H9 (cell line): ENCODE measurements at regions not wholly inside any gene's neighbourhood (a gene's known extent, or its start where the extent isn't known, plus 50 kb on each side); places are given as distances from the start of the nearest gene placed in this dataset.
A peak's percentile ranks its signal among the peaks of the same experiment; 100 is the strongest.

Experiments
- DNase-seq: peaks from one replicate; pipeline ENCODE4 v3.0.0-alpha.2; 2017
- H2AFZ ChIP-seq: one replicate; pipeline ENCODE4 v1.6.1; 2013; ENCODE audit warnings: mild to moderate bottlenecking, low read length, control low read depth, moderate library complexity
- H2AK5ac ChIP-seq: 2 replicates; pipeline ENCODE4 v1.6.1; 2013; ENCODE audit warnings: low read length, control low read depth, mixed read lengths; ENCODE audit not compliant: insufficient read length
- H2BK120ac ChIP-seq: one replicate; pipeline ENCODE4 v1.6.1; 2013; ENCODE audit warnings: low read depth, mild to moderate bottlenecking, low read length, control low read depth, inconsistent platforms; ENCODE audit not compliant: poor library complexity, severe bottlenecking
- H2BK12ac ChIP-seq: 2 replicates; pipeline ENCODE4 v1.6.1; 2013; ENCODE audit warnings: low read length, control low read depth, mixed read lengths, low read depth; ENCODE audit not compliant: insufficient read length
- H2BK15ac ChIP-seq: 2 replicates; pipeline ENCODE4 v1.6.1; 2013; ENCODE audit warnings: low read depth, low read length, control low read depth
- H2BK20ac ChIP-seq: one replicate; pipeline ENCODE4 v1.6.1; 2013; ENCODE audit warnings: low read depth, mild to moderate bottlenecking, low read length, control low read depth, inconsistent platforms; ENCODE audit not compliant: poor library complexity, severe bottlenecking
- H2BK5ac ChIP-seq: 2 replicates; pipeline ENCODE4 v1.6.1; 2013; ENCODE audit warnings: low read length, control low read depth, mixed read lengths; ENCODE audit not compliant: insufficient read length
- H3K14ac ChIP-seq: 2 replicates; pipeline ENCODE4 v1.6.1; 2013; ENCODE audit warnings: low read length, control low read depth; ENCODE audit not compliant: insufficient read depth
- H3K18ac ChIP-seq: 2 replicates; pipeline ENCODE4 v1.6.1; 2013; ENCODE audit warnings: low read depth, mild to moderate bottlenecking, mixed read lengths, low read length, control low read depth; ENCODE audit not compliant: insufficient read length
- H3K23ac ChIP-seq: 2 replicates; pipeline ENCODE4 v1.6.1; 2013; ENCODE audit warnings: low read length, control low read depth, mixed read lengths, low read depth; ENCODE audit not compliant: insufficient read length
- H3K23me2 ChIP-seq: 2 replicates; pipeline ENCODE4 v1.6.1; 2013; ENCODE audit warnings: low read depth, mild to moderate bottlenecking, mixed read lengths, low read length, control low read depth; ENCODE audit not compliant: insufficient read length, poor library complexity, severe bottlenecking
- H3K27ac ChIP-seq: 2 replicates; pipeline ENCODE4 v1.5.1; 2013; ENCODE audit warnings: low read length, control low read depth, mixed read lengths, low read depth; ENCODE audit not compliant: insufficient read length
- H3K27me3 ChIP-seq: 2 replicates; pipeline ENCODE4 v1.6.1; 2013; ENCODE audit warnings: low read length, control low read depth, inconsistent platforms; ENCODE audit not compliant: insufficient read depth
- H3K4ac ChIP-seq: 2 replicates; pipeline ENCODE4 v1.6.1; 2013; ENCODE audit warnings: low read depth, mild to moderate bottlenecking, control low read depth, inconsistent platforms, low read length, moderate library complexity
- H3K4me1 ChIP-seq: 2 replicates; pipeline ENCODE4 v1.6.1; 2013; ENCODE audit warnings: low read length, control low read depth, inconsistent platforms; ENCODE audit not compliant: insufficient read depth
- H3K4me2 ChIP-seq: 2 replicates; pipeline ENCODE4 v1.6.1; 2013; ENCODE audit warnings: low read length, control low read depth, mixed read lengths; ENCODE audit not compliant: insufficient read length, insufficient read depth
- H3K56ac ChIP-seq: 2 replicates; pipeline ENCODE4 v1.6.1; 2013; ENCODE audit warnings: low read depth, mild to moderate bottlenecking, mixed read lengths, low read length, control low read depth; ENCODE audit not compliant: insufficient read length
- H3K79me1 ChIP-seq: 2 replicates; pipeline ENCODE4 v1.6.1; 2013; ENCODE audit warnings: low read depth, mild to moderate bottlenecking, moderate library complexity, low read length, control low read depth, inconsistent platforms; ENCODE audit not compliant: insufficient read depth, poor library complexity, severe bottlenecking
- H3K79me2 ChIP-seq: 2 replicates; pipeline ENCODE4 v1.6.1; 2013; ENCODE audit warnings: low read length, control low read depth, inconsistent platforms; ENCODE audit not compliant: insufficient read depth
- H3K9ac ChIP-seq: 2 replicates; pipeline ENCODE4 v1.6.1; 2013; ENCODE audit warnings: low read length, control low read depth, mixed read lengths; ENCODE audit not compliant: insufficient read length; ENCODE audit errors: extremely low read depth
- H3K9me3 ChIP-seq: one replicate; pipeline ENCODE4 v1.6.1; 2013; ENCODE audit warnings: low read depth, low read length, inconsistent platforms; ENCODE audit not compliant: control insufficient read depth
- H3T11ph ChIP-seq: one replicate; pipeline ENCODE4 v1.6.1; 2013; ENCODE audit warnings: mild to moderate bottlenecking, low read length, control low read depth, inconsistent platforms
- H4K20me1 ChIP-seq: one replicate; pipeline ENCODE4 v1.6.1; 2013; ENCODE audit not compliant: control insufficient read depth, insufficient read length, insufficient read depth
- H4K5ac ChIP-seq: 2 replicates; pipeline ENCODE4 v1.6.1; 2013; ENCODE audit warnings: low read depth, mild to moderate bottlenecking, mixed read lengths, low read length, control low read depth; ENCODE audit not compliant: insufficient read length
- H4K8ac ChIP-seq: replicated peaks from 2 replicates; pipeline ENCODE4 v1.6.1; 2013; ENCODE audit warnings: low read length, control low read depth, mixed read lengths, low read depth; ENCODE audit not compliant: insufficient read length
- H4K91ac ChIP-seq: 2 replicates; pipeline ENCODE4 v1.6.1; 2013; ENCODE audit warnings: low read depth, mild to moderate bottlenecking, moderate library complexity, mixed read lengths, low read length, control low read depth; ENCODE audit not compliant: insufficient read length
- H3K27ac Mint-ChIP-seq, 3 experiments: 2 replicates in 2 of 3; 3 replicates in 1 of 3; pipeline ENCODE4 v1.8.0; 2020 to 2021; ENCODE audit warnings: mixed read lengths in 3 of 3, mild to moderate bottlenecking in 1 of 3, moderate library complexity in 1 of 3
- H3K27me3 Mint-ChIP-seq: 2 replicates; pipeline ENCODE4 v1.8.0; 2021; ENCODE audit warnings: low read depth, mild to moderate bottlenecking, moderate library complexity, mixed read lengths
- H3K36me3 Mint-ChIP-seq, 3 experiments: 2 replicates in 2 of 3; 3 replicates in 1 of 3; pipeline ENCODE4 v1.8.0; 2020 to 2021; ENCODE audit warnings: low read depth in 3 of 3, mixed read lengths in 3 of 3; ENCODE audit not compliant: insufficient read depth in 1 of 3
- H3K4me1 Mint-ChIP-seq, 2 experiments: 2 replicates each; pipeline ENCODE4 v1.8.0; 2020; ENCODE audit warnings: mixed read lengths in 2 of 2
- H3K4me3 Mint-ChIP-seq, 2 experiments: 2 replicates in 1 of 2; 3 replicates in 1 of 2; pipeline ENCODE4 v1.8.0; 2020 to 2021; ENCODE audit warnings: mild to moderate bottlenecking in 2 of 2, mixed read lengths in 2 of 2, moderate library complexity in 1 of 2
- H3K9me3 Mint-ChIP-seq, 2 experiments: 2 replicates in 1 of 2; 3 replicates in 1 of 2; pipeline ENCODE4 v1.8.0; 2020; ENCODE audit warnings: mild to moderate bottlenecking in 2 of 2, mixed read lengths in 2 of 2, moderate library complexity in 1 of 2
- WGBS: extraction: QIAGEN DNeasy Blood & Tissue Kit; methylation state at CpG from one replicate; pipeline ENCODE4 v1.1.7; 2013; ENCODE audit warnings: missing lambda C conversion rate, low lambda C conversion rate, mixed read lengths; ENCODE audit not compliant: insufficient read length; ENCODE audit errors: extremely low coverage; 5-methylcytosine and 5-hydroxymethylcytosine counted together
- TF ChIP-seq, protein P1 (sequence below): fragments of 200-600 bp; sonication (generic); conservative IDR thresholded peaks from 3 replicates; pipeline ENCODE4 v1.8.0; 2021; ENCODE audit warnings: antibody characterized with exemption, mild to moderate bottlenecking

GRCh38 chr1:103259982-103260381 is 151.7 kb upstream of the COL11A1 start:
- Mint-ChIP-seq H3K27ac (peak overlapping the region in 1 of 3 experiments; percentile 34; a peak in 1 of 7 replicates), H3K9me3 (no peaks in the 10 kb centered on the region; a peak in 1 of 5 replicates), H3K27me3 (no peaks in the 10 kb centered on the region), H3K4me1 (no peaks in the 10 kb centered on the region), H3K36me3 (no peaks in the 10 kb centered on the region), H3K4me3 (no peak overlapping the region)
- Histone ChIP-seq H3K27me3 (no peaks in the 10 kb centered on the region), H4K5ac (no peak overlapping the region), H3K27ac (no peak overlapping the region), H4K91ac (no peak overlapping the region), H2BK20ac (no peak overlapping the region), H2BK15ac (no peak overlapping the region), H4K20me1 (no peaks in the 10 kb centered on the region), H3K4me2 (no peak overlapping the region), H2AK5ac (no peak overlapping the region), H3T11ph (no peak overlapping the region), H3K23me2 (no peaks in the 10 kb centered on the region), H2BK12ac (no peak overlapping the region), H3K14ac (no peak overlapping the region), H4K8ac (no peak overlapping the region), H3K4ac (no peak overlapping the region), H2AFZ (no peak overlapping the region), H3K9ac (no peak overlapping the region), H3K56ac (no peak overlapping the region), H3K9me3 (no peaks in the 10 kb centered on the region), H2BK5ac (no peak overlapping the region), H3K4me1 (no peaks in the 10 kb centered on the region), H3K18ac (no peak overlapping the region), H3K79me2 (no peaks in the 10 kb centered on the region), H3K79me1 (no peaks in the 10 kb centered on the region), H2BK120ac (no peak overlapping the region), H3K23ac (no peak overlapping the region)
- WGBS = no CpG with 5 or more reads among the region's 2 CpGs
- DNase-seq = no peak
- TF ChIP-seq, protein P1, sequence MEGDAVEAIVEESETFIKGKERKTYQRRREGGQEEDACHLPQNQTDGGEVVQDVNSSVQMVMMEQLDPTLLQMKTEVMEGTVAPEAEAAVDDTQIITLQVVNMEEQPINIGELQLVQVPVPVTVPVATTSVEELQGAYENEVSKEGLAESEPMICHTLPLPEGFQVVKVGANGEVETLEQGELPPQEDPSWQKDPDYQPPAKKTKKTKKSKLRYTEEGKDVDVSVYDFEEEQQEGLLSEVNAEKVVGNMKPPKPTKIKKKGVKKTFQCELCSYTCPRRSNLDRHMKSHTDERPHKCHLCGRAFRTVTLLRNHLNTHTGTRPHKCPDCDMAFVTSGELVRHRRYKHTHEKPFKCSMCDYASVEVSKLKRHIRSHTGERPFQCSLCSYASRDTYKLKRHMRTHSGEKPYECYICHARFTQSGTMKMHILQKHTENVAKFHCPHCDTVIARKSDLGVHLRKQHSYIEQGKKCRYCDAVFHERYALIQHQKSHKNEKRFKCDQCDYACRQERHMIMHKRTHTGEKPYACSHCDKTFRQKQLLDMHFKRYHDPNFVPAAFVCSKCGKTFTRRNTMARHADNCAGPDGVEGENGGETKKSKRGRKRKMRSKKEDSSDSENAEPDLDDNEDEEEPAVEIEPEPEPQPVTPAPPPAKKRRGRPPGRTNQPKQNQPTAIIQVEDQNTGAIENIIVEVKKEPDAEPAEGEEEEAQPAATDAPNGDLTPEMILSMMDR = no peak
